ENCODE measurements at regions not wholly inside any gene's neighbourhood (a gene's known extent, or its start where the extent isn't known, plus 50 kb on each side); places are given as distances from the start of the nearest gene placed in this dataset.
"Not testable (repeated sequence)": the region's sequence is repeated elsewhere in the genome, so short reads cannot be mapped to it uniquely, and the experiment has no call there.

- DNase-seq (ENCODE audit: low spot score) = not testable (repeated sequence)
These were observed 664.6 kb upstream of the DPPA4 start for GRCh38 chr3:110001905-110002304.

DNA sequence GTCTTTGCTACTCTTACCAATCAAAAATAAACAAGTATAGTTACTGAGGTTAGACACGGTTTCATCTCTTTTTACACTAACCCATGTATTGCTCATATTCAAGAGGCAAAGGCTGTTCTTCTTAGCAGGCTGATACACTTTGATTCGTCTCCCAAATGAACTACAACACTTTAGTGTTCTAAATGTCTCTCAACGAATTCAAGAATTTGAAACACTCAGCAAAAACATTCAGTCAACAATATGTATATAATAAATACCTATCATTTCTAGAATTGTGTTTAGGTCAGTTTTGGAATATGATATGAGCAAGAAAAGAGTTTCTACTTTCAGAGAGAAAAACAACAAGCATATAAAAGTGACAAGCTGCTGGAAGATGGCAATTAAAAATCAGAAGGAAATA, 669.6 kb upstream of the DPPA4 start:
- DNase-seq (ENCODE audit: low spot score) = no peak

DNA sequence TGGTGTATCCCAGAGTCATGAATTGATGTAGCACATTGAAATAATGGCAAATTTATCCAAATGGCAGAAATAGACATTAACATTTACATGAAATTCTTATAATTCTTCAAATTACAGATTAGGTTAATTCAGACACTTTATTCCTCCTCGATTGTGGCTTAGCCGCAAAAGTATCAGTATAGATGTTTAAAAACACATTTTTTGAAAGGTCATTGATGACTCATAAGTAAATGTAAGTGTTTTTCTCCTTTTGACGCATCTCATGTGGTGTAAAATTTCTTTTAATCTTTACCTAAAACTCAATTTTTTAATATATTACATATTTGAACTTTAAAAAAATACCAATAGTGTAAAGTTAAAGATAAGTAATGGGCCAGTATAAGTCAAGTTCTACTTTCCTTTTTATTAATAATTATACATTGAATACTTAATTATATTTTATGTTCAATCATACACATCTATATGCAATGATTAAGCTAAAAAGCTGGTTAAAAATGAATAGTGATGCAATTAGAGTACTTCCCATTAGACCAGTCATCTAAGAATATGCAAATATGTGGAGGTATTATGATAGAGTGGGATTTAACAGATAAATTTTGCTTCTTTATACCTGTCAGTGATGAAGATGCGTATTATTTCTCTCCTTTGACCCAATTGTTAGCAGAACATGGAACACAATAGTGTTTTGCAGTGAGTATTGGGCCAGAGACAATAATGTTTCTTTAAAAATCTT, 678.1 kb upstream of the DPPA4 start:
- no peak for DNase-seq (ENCODE audit: low spot score)

DNA sequence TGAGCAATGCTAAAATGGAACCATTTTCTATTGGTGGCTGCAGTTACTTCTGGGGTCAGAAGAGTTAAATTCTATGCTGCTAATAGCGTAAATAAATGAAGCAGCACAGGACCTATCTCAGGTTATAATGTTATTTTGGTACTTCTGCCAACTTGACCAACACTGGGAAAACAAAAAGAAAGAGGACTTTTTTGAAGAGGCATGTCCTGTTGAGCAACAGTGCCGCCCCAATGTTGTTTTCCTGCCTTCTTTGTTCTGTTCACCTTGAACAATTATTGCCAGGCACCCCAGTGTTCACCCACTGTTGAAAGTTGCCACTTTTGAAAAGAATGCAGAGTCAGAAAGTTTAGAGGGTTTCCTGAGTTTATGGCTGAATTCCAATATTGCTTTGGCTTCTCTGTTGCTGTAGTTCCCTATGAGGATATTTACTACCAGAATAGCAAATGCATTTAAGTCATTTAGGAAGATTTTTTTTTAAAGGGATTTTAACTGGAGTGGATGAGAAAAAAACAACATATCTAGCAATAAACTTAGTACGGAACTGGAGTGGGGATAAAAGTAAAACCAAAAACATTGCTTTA, 679.0 kb upstream of the DPPA4 start:
- DNase-seq (ENCODE audit: low spot score) = no peak

- DNase-seq (ENCODE audit: low spot score) = no peak
These were observed 680.0 kb upstream of the DPPA4 start for GRCh38 chr3:110017304-110017703.

GRCh38 chr3:110021659-110022058, 684.3 kb upstream of the DPPA4 start:
- DNase-seq (ENCODE audit: low spot score) = no peak

DNA sequence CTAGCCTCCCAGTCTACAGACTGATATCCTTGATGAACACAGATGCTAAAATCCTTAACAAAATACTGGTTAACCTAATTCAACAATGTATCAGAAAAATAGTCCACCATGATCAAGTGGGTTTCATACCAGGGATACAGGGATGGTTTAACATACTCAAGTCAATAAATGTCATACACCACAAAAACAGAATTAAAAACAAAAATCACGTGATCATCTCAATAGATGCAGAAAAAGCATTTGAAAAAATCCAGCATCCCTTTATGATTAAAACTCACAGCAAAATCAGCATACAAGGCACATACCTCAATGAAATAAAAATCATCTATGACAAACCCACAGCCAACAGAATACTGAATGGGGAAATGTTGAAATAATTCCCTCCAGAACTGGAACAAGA, 685.7 kb upstream of the DPPA4 start:
- not testable (repeated sequence) for DNase-seq (ENCODE audit: low spot score)

GRCh38 chr3:110026421-110026820, 689.1 kb upstream of the DPPA4 start:
- no peak for DNase-seq (ENCODE audit: low spot score)

GRCh38 chr3:110027446-110028080, 690.2 kb upstream of the DPPA4 start:
- no peak for DNase-seq (ENCODE audit: low spot score)

- no peak for DNase-seq (ENCODE audit: low spot score)
These were observed 694.6 kb upstream of the DPPA4 start for GRCh38 chr3:110031975-110032374.

GRCh38 chr3:110059431-110059830, 722.1 kb upstream of the DPPA4 start:
- DNase-seq (ENCODE audit: low spot score) = no peak

DNA sequence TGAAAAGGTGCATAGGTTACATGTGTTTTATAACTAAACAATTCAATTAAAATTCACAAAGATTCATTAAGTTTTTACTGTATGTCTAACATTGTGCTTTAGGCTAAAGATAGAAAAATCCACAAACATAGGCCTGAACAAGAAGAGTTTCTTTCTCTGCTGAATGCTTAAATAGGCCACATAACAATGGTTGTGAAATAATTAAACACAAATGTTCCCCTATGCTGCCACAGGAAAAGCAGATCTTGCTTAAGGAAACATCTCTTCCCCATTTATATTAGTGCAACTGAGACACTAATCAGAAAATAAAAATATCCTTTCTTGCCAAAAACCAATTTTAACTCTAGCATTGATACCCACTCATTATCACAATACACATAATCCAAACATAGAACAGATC, 725.4 kb upstream of the DPPA4 start:
- DNase-seq (ENCODE audit: low spot score) = no peak

DNA sequence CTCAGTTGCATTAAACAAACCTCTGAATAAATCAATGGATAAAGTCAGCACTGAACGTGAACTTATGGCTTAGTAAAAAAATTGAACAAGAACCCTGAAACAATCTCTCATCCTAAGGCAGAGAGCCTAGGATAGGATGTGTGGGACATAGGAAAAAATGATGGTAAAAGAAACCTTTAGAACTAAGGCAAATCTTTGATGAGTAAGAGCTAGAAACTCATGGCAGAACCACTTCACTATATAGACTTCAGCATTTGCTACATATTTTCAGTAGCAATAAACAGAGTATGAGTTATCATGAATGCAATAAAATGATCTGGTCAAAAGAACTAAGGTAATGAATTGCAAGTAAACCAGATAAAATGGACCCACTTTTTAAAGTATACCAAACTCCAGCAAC, 725.8 kb upstream of the DPPA4 start:
- no peak for DNase-seq (ENCODE audit: low spot score)

DNA sequence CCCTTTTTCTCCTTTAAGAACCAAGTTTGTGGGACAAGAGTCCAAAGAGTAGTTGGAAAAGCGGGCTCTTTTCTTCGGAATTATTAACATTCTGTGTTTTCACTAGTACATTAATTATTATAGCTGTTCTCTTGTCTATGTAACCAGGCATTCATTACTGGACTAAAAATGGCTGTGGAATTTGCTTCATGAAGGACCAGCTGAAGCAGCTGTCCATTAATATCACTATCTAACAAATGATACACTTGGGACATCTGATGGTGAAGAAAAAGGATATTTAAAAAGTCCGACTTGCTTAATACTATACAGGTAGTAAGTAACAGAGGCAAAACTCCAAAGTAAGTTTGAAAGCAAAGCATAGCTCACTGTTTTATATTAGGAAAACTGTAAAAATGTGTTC, 728.9 kb upstream of the DPPA4 start:
- no peak for DNase-seq (ENCODE audit: low spot score)

DNA sequence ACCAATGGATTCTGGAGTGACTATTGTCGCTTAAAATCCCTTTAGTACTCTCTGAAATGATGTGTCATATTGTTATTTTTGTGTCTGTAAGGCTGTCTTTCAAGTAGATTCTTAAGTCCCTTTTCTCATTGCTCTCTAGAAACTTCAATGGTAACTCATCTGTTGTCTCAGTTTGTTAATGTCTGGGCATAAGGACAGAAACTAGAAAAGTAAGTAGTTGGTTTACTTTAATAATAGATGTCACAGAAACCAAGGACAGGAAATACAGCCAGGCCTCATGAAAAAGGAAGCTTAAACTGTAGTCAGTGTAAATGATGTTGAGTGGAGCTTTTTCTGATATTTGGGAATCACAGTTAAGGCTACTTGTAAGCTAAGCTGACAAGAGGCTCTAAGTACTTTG, 730.2 kb upstream of the DPPA4 start:
- no peak for DNase-seq (ENCODE audit: low spot score)

- no peak for DNase-seq (ENCODE audit: low spot score)
These were observed 732.4 kb upstream of the DPPA4 start for GRCh38 chr3:110069761-110070160.

GRCh38 chr3:110070161-110070916, 733.0 kb upstream of the DPPA4 start:
- no peak for DNase-seq (ENCODE audit: low spot score)

DNA sequence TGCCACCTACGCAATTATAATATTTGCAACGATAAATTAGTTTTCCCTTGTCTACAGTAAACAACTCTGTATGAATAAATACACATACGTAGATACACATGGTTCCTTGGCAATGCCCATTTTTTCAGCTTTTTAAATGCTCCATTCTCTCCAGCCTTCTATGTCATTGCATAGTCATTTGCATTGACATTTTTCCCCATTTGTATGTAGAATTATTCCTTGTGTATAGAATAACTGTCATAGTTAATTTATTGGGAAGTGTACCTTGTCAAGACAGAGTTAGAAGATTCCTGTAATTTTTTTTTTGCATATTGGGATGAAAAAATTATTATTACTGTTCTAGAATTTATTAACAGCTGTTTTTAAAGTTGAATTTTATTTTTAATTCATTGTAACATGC, 736.7 kb upstream of the DPPA4 start:
- DNase-seq (ENCODE audit: low spot score) = no peak

DNA sequence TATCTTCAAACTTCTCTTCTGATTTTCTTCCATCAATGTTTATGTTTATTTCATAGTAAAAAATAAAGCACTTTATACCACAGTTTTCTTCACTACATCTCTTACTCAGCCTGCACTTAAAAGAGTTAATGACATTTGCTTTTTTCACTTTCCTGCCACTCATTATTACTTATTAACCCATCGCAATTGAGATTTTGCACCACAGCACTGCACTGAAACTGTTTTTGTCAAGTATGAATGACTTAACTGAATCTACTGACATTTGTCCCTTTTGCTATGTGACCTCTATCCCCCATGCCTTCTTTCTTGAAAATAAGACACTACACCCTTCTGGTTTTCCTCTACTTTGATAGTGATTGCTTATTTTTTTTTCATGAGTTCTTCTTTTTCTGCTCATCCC, 739.7 kb upstream of the DPPA4 start:
- DNase-seq (ENCODE audit: low spot score) = no peak

GRCh38 chr3:110093411-110093810, 756.1 kb upstream of the DPPA4 start:
- DNase-seq (ENCODE audit: low spot score) = no peak

DNA sequence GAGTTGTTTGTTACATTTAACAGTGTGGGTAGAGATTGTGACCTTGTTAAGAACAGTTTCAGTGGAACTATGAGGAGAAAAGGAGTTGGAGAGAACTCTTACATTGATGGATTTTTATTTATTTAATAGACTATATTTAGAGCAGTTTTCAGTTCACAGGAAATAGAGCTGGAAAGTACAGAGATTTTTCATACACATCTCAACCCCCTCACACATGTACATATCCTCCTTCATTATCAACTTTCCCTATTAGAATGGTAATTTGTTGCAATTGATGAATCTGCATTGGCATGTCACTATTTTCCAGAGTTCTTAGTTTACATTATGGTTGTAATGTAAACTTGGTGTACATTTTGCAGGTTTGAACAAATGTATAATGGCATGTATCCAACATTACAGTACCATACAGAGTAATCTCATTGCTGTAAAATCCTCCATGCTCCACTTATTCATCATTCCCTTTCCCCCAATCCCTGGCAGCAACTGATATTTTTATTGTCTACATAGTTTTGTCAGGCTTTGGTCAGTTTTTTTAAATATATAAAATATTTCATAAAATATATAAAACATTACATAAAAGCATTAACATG, 756.6 kb upstream of the DPPA4 start:
- no peak for DNase-seq (ENCODE audit: low spot score)

DNA sequence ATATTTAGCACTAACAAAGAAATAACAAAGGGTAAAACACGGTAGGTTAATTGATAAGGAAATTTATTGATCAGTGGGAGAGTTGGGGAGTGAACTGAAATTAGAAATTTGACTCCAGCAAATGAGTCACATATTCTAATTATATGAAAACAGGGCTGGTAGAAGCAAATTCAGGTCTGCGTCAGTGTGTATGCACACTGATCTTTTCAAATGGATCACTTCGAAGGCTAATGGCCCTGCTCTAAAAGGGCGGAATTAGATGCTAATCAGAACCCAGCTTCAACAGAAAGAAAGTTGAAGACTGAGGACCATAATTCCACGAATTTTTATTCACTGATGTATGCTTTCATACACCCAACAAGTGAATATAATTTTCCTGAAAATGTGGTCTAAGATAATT, 762.4 kb upstream of the DPPA4 start:
- DNase-seq (ENCODE audit: low spot score) = no peak

DNA sequence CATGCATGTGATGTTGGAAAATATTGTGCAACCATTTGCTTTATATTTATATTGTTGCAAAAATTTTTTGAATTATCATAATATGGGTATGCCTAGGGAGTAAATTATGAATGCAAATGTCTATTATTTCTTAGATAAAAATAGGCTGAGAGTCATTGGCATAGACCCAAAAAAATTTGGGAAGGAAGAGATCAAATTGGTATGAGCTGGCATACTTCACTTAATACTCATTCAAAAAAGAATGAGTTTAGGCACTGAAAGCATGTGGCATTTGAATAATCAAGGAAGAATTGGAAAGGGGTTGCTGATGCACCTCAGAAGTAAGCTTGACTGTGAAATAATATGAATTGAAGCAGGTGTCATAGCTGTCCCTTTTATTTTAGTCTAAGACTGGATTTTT, 764.0 kb upstream of the DPPA4 start:
- DNase-seq (ENCODE audit: low spot score) = no peak
